Transverse colon (tissue), 3 donors: ENCODE measurements at regions not wholly inside any gene's neighbourhood (a gene's known extent, or its start where the extent isn't known, plus 50 kb on each side); places are given as distances from the start of the nearest gene placed in this dataset.

Source experiments
- EP300 ChIP-seq: sonication (generic); formaldehyde crosslinking; IDR thresholded peaks from one replicate; pipeline ENCODE4 v1.6.1; 2017; ENCODE audit warnings: antibody characterized with exemption, low read depth
- TF ChIP-seq, protein P1 (sequence below), 5 experiments: fragments of 200-600 bp in 3 of 5; fragments of 450-650 bp in 2 of 5; sonication (generic) in 3 of 5; IDR thresholded peaks; 1 replicate in 2 of 5; 2 replicates in 3 of 5; pipeline ENCODE4 v1.5.1; 2016 to 2017; ENCODE audit warnings: antibody characterized with exemption in 5 of 5, inconsistent platforms in 3 of 5, mild to moderate bottlenecking in 2 of 5, moderate library complexity in 1 of 5

DNA sequence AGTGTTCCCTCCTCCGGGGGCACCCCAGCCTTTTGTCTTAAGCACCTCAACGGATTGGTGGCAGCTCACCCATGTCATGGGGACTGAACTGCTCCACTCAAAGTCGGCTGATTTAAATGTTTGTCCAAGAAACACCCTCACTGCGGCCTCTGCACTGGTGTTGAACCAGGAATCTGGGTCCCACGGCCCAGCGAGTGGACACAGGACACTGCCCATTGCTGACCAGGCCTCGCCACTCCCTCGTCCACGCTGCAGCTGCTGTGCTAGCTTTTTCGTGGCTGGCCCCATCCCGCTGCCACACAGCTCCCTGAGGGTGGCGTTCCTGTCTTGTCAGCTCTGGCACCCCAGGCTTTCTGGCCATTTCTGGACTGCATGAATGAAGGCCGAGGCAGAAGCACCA lies 646.2 kb downstream of the BRD1 start:
- TF ChIP-seq, protein P1, sequence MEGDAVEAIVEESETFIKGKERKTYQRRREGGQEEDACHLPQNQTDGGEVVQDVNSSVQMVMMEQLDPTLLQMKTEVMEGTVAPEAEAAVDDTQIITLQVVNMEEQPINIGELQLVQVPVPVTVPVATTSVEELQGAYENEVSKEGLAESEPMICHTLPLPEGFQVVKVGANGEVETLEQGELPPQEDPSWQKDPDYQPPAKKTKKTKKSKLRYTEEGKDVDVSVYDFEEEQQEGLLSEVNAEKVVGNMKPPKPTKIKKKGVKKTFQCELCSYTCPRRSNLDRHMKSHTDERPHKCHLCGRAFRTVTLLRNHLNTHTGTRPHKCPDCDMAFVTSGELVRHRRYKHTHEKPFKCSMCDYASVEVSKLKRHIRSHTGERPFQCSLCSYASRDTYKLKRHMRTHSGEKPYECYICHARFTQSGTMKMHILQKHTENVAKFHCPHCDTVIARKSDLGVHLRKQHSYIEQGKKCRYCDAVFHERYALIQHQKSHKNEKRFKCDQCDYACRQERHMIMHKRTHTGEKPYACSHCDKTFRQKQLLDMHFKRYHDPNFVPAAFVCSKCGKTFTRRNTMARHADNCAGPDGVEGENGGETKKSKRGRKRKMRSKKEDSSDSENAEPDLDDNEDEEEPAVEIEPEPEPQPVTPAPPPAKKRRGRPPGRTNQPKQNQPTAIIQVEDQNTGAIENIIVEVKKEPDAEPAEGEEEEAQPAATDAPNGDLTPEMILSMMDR (IDR thresholded peaks at IDR 0.05): no peak
- no peak for TF ChIP-seq EP300
